ENCODE measurements at regions not wholly inside any gene's neighbourhood (a gene's known extent, or its start where the extent isn't known, plus 50 kb on each side); places are given as distances from the start of the nearest gene placed in this dataset.

DNA sequence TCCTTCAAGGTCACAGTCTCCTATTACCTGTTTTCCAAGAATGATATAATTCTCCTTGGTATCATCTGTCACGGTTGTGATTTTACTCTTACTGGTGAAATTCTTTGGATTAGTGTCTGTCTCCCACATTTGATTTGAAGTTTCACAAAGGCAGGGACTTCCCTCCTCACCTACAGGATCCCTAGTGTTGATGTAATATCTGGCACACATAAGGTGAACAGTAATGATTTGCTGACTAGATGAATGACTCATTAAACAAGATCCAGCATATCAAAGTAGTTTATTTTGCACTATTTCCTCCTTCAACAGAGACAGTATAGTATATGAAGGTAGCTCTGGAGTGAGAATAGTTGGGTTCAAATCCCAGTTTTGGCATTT, 135.3 kb upstream of the IL1RAPL2 start:
- POLR2A ChIA-PET, result no interaction called here
- CTCF ChIA-PET, result no interaction called here
- TF ChIP-seq NFRKB (IDR thresholded peaks at IDR 0.05) (no peak), FOXM1 (IDR thresholded peaks at IDR 0.05; ENCODE audit: borderline replicate concordance) (no peak), SUZ12 (IDR thresholded peaks at IDR 0.05) (no peak), CTBP1 (IDR thresholded peaks at IDR 0.05; ENCODE audit: borderline replicate concordance) (no peak), LEF1 (IDR thresholded peaks at IDR 0.05; ENCODE audit: borderline replicate concordance) (no peak), ELF4 (IDR thresholded peaks at IDR 0.05) (no peak), FOXK2 (IDR thresholded peaks at IDR 0.05) (no peak), ARNT (IDR thresholded peaks at IDR 0.05) (no peak)
- TF ChIP-seq, protein P1, sequence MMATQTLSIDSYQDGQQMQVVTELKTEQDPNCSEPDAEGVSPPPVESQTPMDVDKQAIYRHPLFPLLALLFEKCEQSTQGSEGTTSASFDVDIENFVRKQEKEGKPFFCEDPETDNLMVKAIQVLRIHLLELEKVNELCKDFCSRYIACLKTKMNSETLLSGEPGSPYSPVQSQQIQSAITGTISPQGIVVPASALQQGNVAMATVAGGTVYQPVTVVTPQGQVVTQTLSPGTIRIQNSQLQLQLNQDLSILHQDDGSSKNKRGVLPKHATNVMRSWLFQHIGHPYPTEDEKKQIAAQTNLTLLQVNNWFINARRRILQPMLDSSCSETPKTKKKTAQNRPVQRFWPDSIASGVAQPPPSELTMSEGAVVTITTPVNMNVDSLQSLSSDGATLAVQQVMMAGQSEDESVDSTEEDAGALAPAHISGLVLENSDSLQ (IDR thresholded peaks at IDR 0.05), result no peak
- no peak for DNase-seq (ENCODE audit: extremely low spot score)

DNA sequence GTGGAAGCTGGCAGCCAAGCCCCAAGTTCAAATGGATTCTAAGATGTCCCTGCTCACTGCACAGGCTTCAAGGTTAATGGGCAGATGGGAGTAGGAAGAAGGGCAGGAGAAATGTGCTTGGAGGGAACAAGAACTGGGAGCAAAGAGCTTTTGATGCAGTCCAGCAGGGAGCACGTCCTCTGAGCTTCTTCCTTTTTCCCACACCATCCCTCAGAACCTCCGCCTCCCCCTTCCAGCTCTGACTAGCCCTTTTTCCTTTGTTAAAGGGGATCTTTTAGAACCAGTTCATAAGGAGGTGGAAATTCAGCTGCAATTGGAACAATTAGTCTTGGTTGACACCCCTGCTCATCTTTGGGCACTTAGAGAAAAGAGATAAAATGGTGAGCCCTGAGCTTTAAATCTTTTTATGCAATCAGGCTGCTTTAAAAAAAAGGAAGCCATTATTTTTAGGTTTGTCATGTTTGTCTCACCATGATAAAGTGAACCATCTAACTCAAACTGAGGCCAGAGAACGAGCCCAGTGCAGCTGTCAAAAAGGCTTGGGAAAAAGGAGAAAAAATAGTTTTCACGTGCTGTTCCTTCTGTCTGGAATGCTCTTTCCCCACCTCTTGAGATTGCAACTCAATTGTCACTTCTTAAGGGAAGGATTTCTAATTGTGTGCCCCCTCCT, 135.8 kb upstream of the IL1RAPL2 start:
- CTCF ChIA-PET, result no interaction called here
- TF ChIP-seq TARDBP (IDR thresholded peaks at IDR 0.05) (no peak), BHLHE40 (IDR thresholded peaks at IDR 0.05; ENCODE audit: borderline replicate concordance) (no peak), FOXA1 (IDR thresholded peaks at IDR 0.05) (no peak), FOXM1 (IDR thresholded peaks at IDR 0.05; ENCODE audit: borderline replicate concordance) (no peak), NFRKB (IDR thresholded peaks at IDR 0.05) (no peak), LEF1 (IDR thresholded peaks at IDR 0.05; ENCODE audit: borderline replicate concordance) (no peak)
- no peak for DNase-seq (ENCODE audit: extremely low spot score)
- POLR2A ChIA-PET, result no interaction called here

DNA sequence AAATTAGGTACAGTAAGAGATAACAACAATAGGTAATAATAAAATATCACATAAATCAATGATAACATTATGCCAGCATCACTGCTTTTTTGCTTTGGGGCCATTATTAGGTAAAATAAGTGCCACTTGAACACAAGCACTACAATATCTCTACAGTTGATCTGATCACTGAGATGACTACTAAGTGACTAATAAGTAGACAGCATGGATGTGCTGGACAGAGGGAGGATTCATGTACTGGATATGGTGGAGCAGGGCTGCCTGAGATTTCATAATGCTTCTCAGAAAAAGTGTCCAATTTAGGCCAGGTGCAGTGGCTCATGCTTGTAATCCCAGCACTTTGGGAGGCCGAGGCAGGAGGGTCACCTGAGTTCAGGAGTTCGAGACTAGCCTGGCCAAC, 137.8 kb upstream of the IL1RAPL2 start:
- POLR2A ChIA-PET, result no interaction called here
- no peak for DNase-seq (ENCODE audit: extremely low spot score)
- no peak for TF ChIP-seq ELF4 (IDR thresholded peaks at IDR 0.05)
- CTCF ChIA-PET, result no interaction called here

DNA sequence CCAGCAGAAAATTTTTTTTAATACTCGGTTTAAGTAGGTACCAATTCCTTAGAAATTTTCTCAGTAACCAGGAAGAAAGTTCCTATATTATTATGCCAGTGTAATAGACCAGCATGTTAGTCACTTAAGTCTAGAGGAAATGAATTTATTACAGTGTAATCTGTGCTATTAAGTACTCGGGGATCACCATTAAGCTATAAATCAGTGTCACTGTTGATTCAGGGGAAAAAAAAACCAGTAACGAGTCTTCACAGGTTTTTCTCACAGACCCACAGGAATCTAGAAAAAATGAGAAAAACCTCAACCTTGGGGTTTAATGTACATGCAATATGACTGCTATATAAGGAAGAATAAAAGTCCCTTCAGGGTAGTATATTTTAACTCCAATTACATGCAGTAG, 138.3 kb upstream of the IL1RAPL2 start:
- ChIA-PET CTCF (no interaction called here), POLR2A (no interaction called here)
- TF ChIP-seq, protein P1 (IDR thresholded peaks at IDR 0.05), result peak; percentile 21; the same call in 1 of the 2 replicates
- TF ChIP-seq FOXK2 (IDR thresholded peaks at IDR 0.05), result no peak
- no peak for DNase-seq (ENCODE audit: extremely low spot score)

DNA sequence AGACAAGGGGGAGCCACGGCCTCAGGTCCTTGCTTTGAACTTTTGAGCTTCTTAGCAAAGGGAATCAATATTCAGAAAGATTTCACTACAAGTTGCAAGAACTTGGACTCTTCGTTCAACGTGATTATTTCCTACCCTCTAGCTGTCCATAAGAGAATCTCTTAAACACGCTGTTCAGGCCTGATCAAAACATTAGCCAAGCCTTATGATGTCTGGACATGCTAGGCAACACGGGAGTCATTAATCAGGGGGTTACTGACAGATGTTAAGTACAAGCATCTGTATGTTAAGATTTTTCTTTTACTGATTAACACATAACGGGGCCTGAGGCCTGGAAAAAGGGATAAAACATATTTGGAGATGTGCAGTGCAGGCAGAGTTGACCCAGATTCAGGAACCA, 138.9 kb upstream of the IL1RAPL2 start:
- ChIA-PET POLR2A (no interaction called here), CTCF (no interaction called here)
- no peak for DNase-seq (ENCODE audit: extremely low spot score)
- TF ChIP-seq FOXK2 (IDR thresholded peaks at IDR 0.05) (no peak), SP1 (IDR thresholded peaks at IDR 0.05) (no peak), HDGF (IDR thresholded peaks at IDR 0.05; ENCODE audit: borderline replicate concordance) (no peak), ARNT (IDR thresholded peaks at IDR 0.05) (no peak), TARDBP (IDR thresholded peaks at IDR 0.05) (no peak), LEF1 (IDR thresholded peaks at IDR 0.05; ENCODE audit: borderline replicate concordance) (no peak), ZNF384 (IDR thresholded peaks at IDR 0.05) (no peak), FOXA1 (IDR thresholded peaks at IDR 0.05) (no peak), ELF4 (IDR thresholded peaks at IDR 0.05) (no peak), BHLHE40 (IDR thresholded peaks at IDR 0.05; ENCODE audit: borderline replicate concordance) (no peak)
- TF ChIP-seq, protein P1 (IDR thresholded peaks at IDR 0.05), result no peak

DNA sequence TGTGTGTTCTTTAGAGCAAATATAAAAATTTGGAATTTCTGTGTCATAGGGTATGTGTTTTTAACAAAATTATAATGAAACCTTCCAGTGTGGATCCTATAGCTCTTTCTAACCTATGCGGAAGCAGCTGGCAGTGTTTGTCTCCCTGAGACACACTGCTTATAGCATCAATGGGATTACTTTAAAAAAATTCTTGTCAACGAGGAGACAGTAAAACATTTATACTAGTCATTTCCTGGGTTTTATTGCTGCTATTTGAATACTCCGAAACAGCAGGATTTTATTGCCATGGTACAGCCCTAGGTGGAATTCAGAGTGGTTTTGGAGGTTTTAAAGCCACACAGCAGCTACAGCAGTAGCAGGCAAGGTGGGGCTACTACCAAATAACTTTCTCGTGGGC, 145.1 kb upstream of the IL1RAPL2 start:
- DNase-seq (ENCODE audit: extremely low spot score), result no peak
- TF ChIP-seq FOXK2 (IDR thresholded peaks at IDR 0.05), result no peak
- TF ChIP-seq, protein P1 (IDR thresholded peaks at IDR 0.05), result no peak
- TF ChIP-seq FOXM1 (IDR thresholded peaks at IDR 0.05; ENCODE audit: borderline replicate concordance), result no peak
- TF ChIP-seq HDGF (IDR thresholded peaks at IDR 0.05; ENCODE audit: borderline replicate concordance), result no peak
- no peak for TF ChIP-seq CTBP1 (IDR thresholded peaks at IDR 0.05; ENCODE audit: borderline replicate concordance)
- TF ChIP-seq BHLHE40 (IDR thresholded peaks at IDR 0.05; ENCODE audit: borderline replicate concordance), result no peak
- TF ChIP-seq NFRKB (IDR thresholded peaks at IDR 0.05), result no peak
- TF ChIP-seq TARDBP (IDR thresholded peaks at IDR 0.05), result no peak
- no peak for TF ChIP-seq ARNT (IDR thresholded peaks at IDR 0.05)
- no peak for TF ChIP-seq SP1 (IDR thresholded peaks at IDR 0.05)
- TF ChIP-seq ELF4 (IDR thresholded peaks at IDR 0.05), result no peak
- no peak for TF ChIP-seq LEF1 (IDR thresholded peaks at IDR 0.05; ENCODE audit: borderline replicate concordance)
- no peak for TF ChIP-seq ZNF384 (IDR thresholded peaks at IDR 0.05)
- no peak for TF ChIP-seq SUZ12 (IDR thresholded peaks at IDR 0.05)
- TF ChIP-seq L3MBTL2 (conservative IDR thresholded peaks at IDR 0.05), result no peak
- ChIA-PET POLR2A (no interaction called here), CTCF (interaction anchor here (0.8 kb wide), 1 partner anchor 43 kb away, joined by 3 read pairs; no protein-coding TSS in a partner anchor)

All from HEK293T (cell line).